Kidney (tissue), 13 donors: ENCODE measurements at regions not wholly inside any gene's neighbourhood (a gene's known extent, or its start where the extent isn't known, plus 50 kb on each side); places are given as distances from the start of the nearest gene placed in this dataset.

ENCODE experiments used
- DNase-seq, 5 donors: peaks; one replicate each; pipeline ENCODE4 v3.0.0-alpha.2; 2013 to 2020
- FAIRE-seq: peaks from 2 replicates; lab custom pipeline; 2012; peaks lifted over from hg19 to GRCh38; lab: Jason Lieb, UNC
- H3K27ac ChIP-seq, 2 donors: one replicate each; pipeline ENCODE4 v1.7.0; 2013; ENCODE audit warnings: low read depth in 2 of 2, low read length in 2 of 2, inconsistent platforms in 1 of 2
- H3K27me3 ChIP-seq: one replicate; pipeline ENCODE4 v1.7.1; 2013; ENCODE audit warnings: low read length, inconsistent platforms; ENCODE audit not compliant: control insufficient read depth, insufficient read depth
- H3K36me3 ChIP-seq, 3 donors: one replicate each; pipeline versions ENCODE4 v1.7.0 to v1.7.1; 2013; ENCODE audit warnings: low read length in 3 of 3, control low read depth in 1 of 3, inconsistent platforms in 1 of 3; ENCODE audit not compliant: insufficient read depth in 3 of 3, control insufficient read depth in 2 of 3
- H3K4me1 ChIP-seq, 3 donors: one replicate each; pipeline versions ENCODE4 v1.7.0 to v1.7.1; 2013; ENCODE audit warnings: low read length in 3 of 3, inconsistent platforms in 1 of 3, low read depth in 1 of 3; ENCODE audit not compliant: control insufficient read depth in 2 of 3, insufficient read depth in 2 of 3
- H3K4me3 ChIP-seq, 3 donors: one replicate each; pipeline versions ENCODE4 v1.7.0 to v1.8.1; 2013; ENCODE audit warnings: low read length in 3 of 3, control low read depth in 1 of 3, inconsistent platforms in 1 of 3
- H3K9ac ChIP-seq, 3 donors: one replicate each; pipeline versions ENCODE4 v1.7.0 to v1.7.1; 2013; ENCODE audit warnings: low read length in 3 of 3, control low read depth in 1 of 3, inconsistent platforms in 1 of 3
- H3K9me3 ChIP-seq, 3 donors: one replicate each; pipeline versions ENCODE4 v1.7.0 to v1.7.1; 2013; ENCODE audit warnings: low read length in 3 of 3, control low read depth in 1 of 3, inconsistent platforms in 1 of 3; ENCODE audit not compliant: control insufficient read depth in 2 of 3, insufficient read depth in 1 of 3
- CTCF ChIP-seq: IDR thresholded peaks from 3 replicates; pipeline ENCODE4 v1.5.1; 2012; ENCODE audit warnings: mild to moderate bottlenecking, moderate library complexity, borderline replicate concordance; ENCODE audit not compliant: insufficient read depth; ENCODE audit errors: extremely low read depth
- intact Hi-C: fragments of 100-400 bp; cut with DNase I; formaldehyde crosslinking; loops from one replicate; pipeline ENCODE4 v1.11.1; 2022
- donor health status: control.
- donor health status: control.
- donor health status: control.
- donor health status: control.
- donor health status: control.
- donor health status: DM: yes; HTN: yes; CAD: no.
- donor health status: Normal renal cell carcinoma (clear cell type).

- H3K4me3 ChIP-seq: no peak overlapping the region
- no peaks in the 10 kb centered on the region for H3K27me3 ChIP-seq
- no peak for DNase-seq
- TF ChIP-seq CTCF: no peak
- intact Hi-C loops: no loop called here
- FAIRE-seq: no peak
- H3K9me3 ChIP-seq: peaks cover 0 to 3% (median 0%) of the 10 kb centered on the region in 3 donors
- H3K4me1 ChIP-seq: no peaks in the 10 kb centered on the region
- no peak overlapping the region for H3K27ac ChIP-seq
- no peak overlapping the region for H3K9ac ChIP-seq
- H3K36me3 ChIP-seq: no peaks in the 10 kb centered on the region
These were observed 146.5 kb upstream of the MYL2 start for GRCh38 chr12:111066744-111067437.

GRCh38 chr12:111064982-111065381, 144.6 kb upstream of the MYL2 start:
- FAIRE-seq (no peak), DNase-seq (no peak)
- Histone ChIP-seq H3K36me3 (no peaks in the 10 kb centered on the region), H3K4me1 (no peaks in the 10 kb centered on the region), H3K27ac (no peak overlapping the region), H3K4me3 (no peak overlapping the region), H3K9me3 (no peaks in the 10 kb centered on the region), H3K27me3 (no peaks in the 10 kb centered on the region), H3K9ac (no peak overlapping the region)
- no peak for TF ChIP-seq CTCF
- intact Hi-C loops: no loop called here

GRCh38 chr12:111064154-111064553, 143.8 kb upstream of the MYL2 start:
- H3K9me3 ChIP-seq: no peaks in the 10 kb centered on the region
- H3K36me3 ChIP-seq: no peaks in the 10 kb centered on the region
- H3K4me1 ChIP-seq: no peaks in the 10 kb centered on the region
- H3K9ac ChIP-seq: no peak overlapping the region
- no peak for DNase-seq
- no peak overlapping the region for H3K4me3 ChIP-seq
- TF ChIP-seq CTCF: no peak
- no peak for FAIRE-seq
- intact Hi-C loops: no loop called here
- H3K27me3 ChIP-seq: no peaks in the 10 kb centered on the region
- H3K27ac ChIP-seq: no peak overlapping the region
